DOHH2 (cell line): ENCODE measurements at regions not wholly inside any gene's neighbourhood (a gene's known extent, or its start where the extent isn't known, plus 50 kb on each side); places are given as distances from the start of the nearest gene placed in this dataset.

ENCODE experiments used
- H3F3A ChIP-seq: fragments of 200-600 bp; sonication (generic), shearing (Covaris generic); 2 replicates; pipeline ENCODE4 v1.6.0; 2016; ENCODE audit warnings: antibody characterized with exemption, mild to moderate bottlenecking; ENCODE audit not compliant: control insufficient read depth, insufficient read depth
- H3K27ac ChIP-seq: fragments of 200-600 bp; sonication (generic); 2 replicates; pipeline ENCODE4 v1.5.1; 2014; ENCODE audit warnings: low read depth, mild to moderate bottlenecking, low read length, moderate library complexity
- H3K27me3 ChIP-seq: fragments of 200-600 bp; sonication (generic); 2 replicates; pipeline ENCODE4 v1.6.1; 2014; ENCODE audit warnings: mild to moderate bottlenecking, low read length, mixed read lengths; ENCODE audit not compliant: control insufficient read depth
- H3K36me3 ChIP-seq: fragments of 200-600 bp; sonication (generic); 2 replicates; pipeline ENCODE4 v1.6.1; 2014; ENCODE audit warnings: mild to moderate bottlenecking, low read length, moderate library complexity, mixed read lengths; ENCODE audit not compliant: control insufficient read depth
- H3K4me1 ChIP-seq: fragments of 200-600 bp; sonication (generic); 2 replicates; pipeline ENCODE4 v1.6.1; 2014; ENCODE audit warnings: mild to moderate bottlenecking, low read length, mixed read lengths; ENCODE audit not compliant: control insufficient read depth
- H3K4me2 ChIP-seq: fragments of 200-600 bp; sonication (generic); 2 replicates; pipeline ENCODE4 v1.6.0; 2014; ENCODE audit warnings: mild to moderate bottlenecking, low read length, moderate library complexity
- H3K4me3 ChIP-seq: fragments of 200-600 bp; sonication (generic); 2 replicates; pipeline ENCODE4 v1.5.1; 2014; ENCODE audit warnings: mild to moderate bottlenecking, low read length, mixed read lengths
- H3K79me2 ChIP-seq: fragments of 200-600 bp; sonication (generic); 2 replicates; pipeline ENCODE4 v1.6.1; 2014; ENCODE audit warnings: mild to moderate bottlenecking, low read length, mixed read lengths; ENCODE audit not compliant: control insufficient read depth
- H3K9me2 ChIP-seq: fragments of 200-600 bp; sonication (generic); replicated peaks from 2 replicates; pipeline ENCODE4 v1.6.1; 2014; ENCODE audit warnings: mild to moderate bottlenecking, low read length, mixed read lengths; ENCODE audit not compliant: control insufficient read depth
- H3K9me3 ChIP-seq: fragments of 200-600 bp; sonication (generic); 2 replicates; pipeline ENCODE4 v1.6.1; 2014; ENCODE audit warnings: antibody characterized with exemption, low read length, mixed read lengths; ENCODE audit not compliant: control insufficient read depth, insufficient read depth
- H4K20me1 ChIP-seq: fragments of 200-600 bp; sonication (generic); 2 replicates; pipeline ENCODE4 v1.6.0; 2014; ENCODE audit warnings: low read depth, mild to moderate bottlenecking, antibody characterized with exemption, low read length, moderate library complexity; ENCODE audit not compliant: control insufficient read depth, insufficient read depth
- EZH2phosphoT487 ChIP-seq: fragments of 200-600 bp; sonication (generic); IDR thresholded peaks from 2 replicates; pipeline ENCODE4 v1.6.1; 2017; ENCODE audit warnings: borderline replicate concordance, mild to moderate bottlenecking, antibody characterized with exemption, low read length, moderate library complexity, mixed read lengths
- TF ChIP-seq, protein P1 (sequence below): fragments of 200-600 bp; sonication (generic); IDR thresholded peaks from one replicate; pipeline ENCODE4 v1.5.1; 2014; ENCODE audit warnings: antibody characterized with exemption, mild to moderate bottlenecking, low read depth, low read length; ENCODE audit not compliant: poor library complexity, severe bottlenecking

DNA sequence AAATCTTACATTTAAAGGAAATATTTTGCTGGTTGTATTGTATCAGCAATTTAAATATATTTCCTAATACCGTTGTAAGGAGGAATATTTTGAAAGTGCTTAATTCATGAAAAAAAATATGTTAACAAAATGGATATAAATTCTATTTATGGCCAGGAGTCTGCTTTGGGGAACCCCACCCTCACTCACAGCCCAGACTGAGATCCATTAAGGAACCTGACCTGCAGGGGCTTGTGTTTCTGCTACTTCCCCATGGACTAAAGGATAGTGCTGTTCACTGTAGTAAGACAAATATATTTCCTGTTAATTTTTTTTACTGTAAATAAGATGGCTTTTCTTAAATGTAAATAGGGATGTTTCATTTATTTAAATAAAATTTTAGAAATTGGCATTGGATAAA is 221.9 kb upstream of the COL3A1 start:
- Histone ChIP-seq H4K20me1 (no peaks in the 10 kb centered on the region), H3K27ac (no peak overlapping the region), H3K4me2 (no peak overlapping the region), H3K79me2 (no peaks in the 10 kb centered on the region), H3K36me3 (no peaks in the 10 kb centered on the region), H3K27me3 (no peaks in the 10 kb centered on the region), H3K4me1 (no peaks in the 10 kb centered on the region), H3F3A (no peaks in the 10 kb centered on the region), H3K9me2 (no peaks in the 10 kb centered on the region), H3K4me3 (no peak overlapping the region), H3K9me3 (no peaks in the 10 kb centered on the region)
- TF ChIP-seq EZH2phosphoT487 = no peak
- TF ChIP-seq, protein P1, sequence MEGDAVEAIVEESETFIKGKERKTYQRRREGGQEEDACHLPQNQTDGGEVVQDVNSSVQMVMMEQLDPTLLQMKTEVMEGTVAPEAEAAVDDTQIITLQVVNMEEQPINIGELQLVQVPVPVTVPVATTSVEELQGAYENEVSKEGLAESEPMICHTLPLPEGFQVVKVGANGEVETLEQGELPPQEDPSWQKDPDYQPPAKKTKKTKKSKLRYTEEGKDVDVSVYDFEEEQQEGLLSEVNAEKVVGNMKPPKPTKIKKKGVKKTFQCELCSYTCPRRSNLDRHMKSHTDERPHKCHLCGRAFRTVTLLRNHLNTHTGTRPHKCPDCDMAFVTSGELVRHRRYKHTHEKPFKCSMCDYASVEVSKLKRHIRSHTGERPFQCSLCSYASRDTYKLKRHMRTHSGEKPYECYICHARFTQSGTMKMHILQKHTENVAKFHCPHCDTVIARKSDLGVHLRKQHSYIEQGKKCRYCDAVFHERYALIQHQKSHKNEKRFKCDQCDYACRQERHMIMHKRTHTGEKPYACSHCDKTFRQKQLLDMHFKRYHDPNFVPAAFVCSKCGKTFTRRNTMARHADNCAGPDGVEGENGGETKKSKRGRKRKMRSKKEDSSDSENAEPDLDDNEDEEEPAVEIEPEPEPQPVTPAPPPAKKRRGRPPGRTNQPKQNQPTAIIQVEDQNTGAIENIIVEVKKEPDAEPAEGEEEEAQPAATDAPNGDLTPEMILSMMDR = no peak

DNA sequence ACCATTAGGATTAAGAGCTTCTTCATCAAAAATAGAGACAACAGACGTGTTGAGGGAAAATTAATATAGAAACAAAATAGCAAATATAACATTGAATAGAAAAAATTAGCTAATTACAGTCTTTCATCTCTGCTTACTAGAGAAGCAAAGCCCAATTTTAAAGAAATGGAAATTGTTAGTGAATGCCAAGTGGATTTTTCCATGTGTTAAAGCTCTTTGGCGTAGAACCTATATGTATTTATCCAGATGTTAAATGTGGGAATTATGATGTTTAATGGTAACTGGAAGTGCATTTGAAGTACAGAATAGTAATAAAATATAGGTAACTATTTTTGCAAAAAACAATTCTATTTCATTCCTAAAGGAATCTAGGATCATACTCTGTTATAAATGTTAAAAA is 212.0 kb upstream of the COL3A1 start:
- H4K20me1 ChIP-seq = no peaks in the 10 kb centered on the region
- no peak overlapping the region for H3K4me2 ChIP-seq
- no peak overlapping the region for H3K4me3 ChIP-seq
- no peak for TF ChIP-seq EZH2phosphoT487
- TF ChIP-seq, protein P1 = no peak
- no peaks in the 10 kb centered on the region for H3K27me3 ChIP-seq
- H3K79me2 ChIP-seq = no peaks in the 10 kb centered on the region
- no peaks in the 10 kb centered on the region for H3K36me3 ChIP-seq
- no peaks in the 10 kb centered on the region for H3F3A ChIP-seq
- H3K4me1 ChIP-seq = no peaks in the 10 kb centered on the region
- no peaks in the 10 kb centered on the region for H3K9me2 ChIP-seq
- H3K9me3 ChIP-seq = no peaks in the 10 kb centered on the region
- no peak overlapping the region for H3K27ac ChIP-seq

DNA sequence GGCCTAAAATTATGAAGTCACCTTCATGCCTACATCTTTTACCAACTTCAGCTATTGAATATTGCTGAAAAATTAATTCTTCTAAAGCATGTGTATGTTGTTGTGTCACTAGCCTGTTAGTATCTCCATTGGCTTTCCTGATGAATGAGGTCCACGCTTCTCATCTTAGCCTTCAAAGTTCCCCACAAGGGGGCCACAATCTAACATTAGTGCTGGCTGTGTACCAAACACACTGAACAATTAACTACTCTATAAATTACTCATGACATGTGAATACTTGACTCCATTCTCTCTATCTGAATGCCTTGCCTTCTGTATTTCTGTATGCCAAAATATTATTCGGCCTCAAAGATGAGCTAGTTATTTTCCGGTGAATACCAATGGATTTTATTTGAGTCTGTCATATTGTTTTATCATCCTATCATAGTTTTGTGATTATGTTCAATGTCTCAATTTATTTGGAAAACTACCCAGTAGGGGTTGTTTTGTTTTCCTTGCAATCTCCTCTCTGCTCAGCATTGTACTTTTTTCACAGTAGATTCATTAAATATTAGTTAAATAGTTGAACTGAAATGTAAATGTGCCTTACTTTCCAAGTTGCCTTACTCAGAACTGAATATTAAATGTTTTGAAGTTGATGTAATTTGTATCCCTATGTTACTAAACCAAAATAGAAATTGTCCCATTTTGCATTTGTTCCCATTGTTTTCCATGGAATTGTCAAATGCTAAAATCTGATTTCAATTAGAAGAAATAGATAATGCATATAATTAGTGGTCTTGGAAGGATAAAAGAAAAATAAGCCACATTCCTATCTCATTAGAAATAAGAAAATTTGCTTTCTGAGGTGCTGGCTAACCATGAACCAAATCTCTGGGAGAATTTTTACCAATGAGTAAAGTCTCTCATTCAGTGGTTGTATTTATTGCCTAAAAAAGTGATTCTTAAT is 208.4 kb upstream of the COL3A1 start:
- Histone ChIP-seq H3K27me3 (no peaks in the 10 kb centered on the region), H3K9me2 (no peaks in the 10 kb centered on the region), H3K4me3 (no peak overlapping the region), H3K36me3 (no peaks in the 10 kb centered on the region), H3K4me2 (no peak overlapping the region), H3K9me3 (no peaks in the 10 kb centered on the region), H3K79me2 (no peaks in the 10 kb centered on the region), H3K27ac (no peak overlapping the region), H3F3A (no peaks in the 10 kb centered on the region), H3K4me1 (no peaks in the 10 kb centered on the region), H4K20me1 (no peaks in the 10 kb centered on the region)
- TF ChIP-seq EZH2phosphoT487 = no peak
- TF ChIP-seq, protein P1 = peak; percentile 32
